ENCODE measurements at regions not wholly inside any gene's neighbourhood (a gene's known extent, or its start where the extent isn't known, plus 50 kb on each side); places are given as distances from the start of the nearest gene placed in this dataset.
"Not testable (repeated sequence)": the region's sequence is repeated elsewhere in the genome, so short reads cannot be mapped to it uniquely, and the experiment has no call there.

DNA sequence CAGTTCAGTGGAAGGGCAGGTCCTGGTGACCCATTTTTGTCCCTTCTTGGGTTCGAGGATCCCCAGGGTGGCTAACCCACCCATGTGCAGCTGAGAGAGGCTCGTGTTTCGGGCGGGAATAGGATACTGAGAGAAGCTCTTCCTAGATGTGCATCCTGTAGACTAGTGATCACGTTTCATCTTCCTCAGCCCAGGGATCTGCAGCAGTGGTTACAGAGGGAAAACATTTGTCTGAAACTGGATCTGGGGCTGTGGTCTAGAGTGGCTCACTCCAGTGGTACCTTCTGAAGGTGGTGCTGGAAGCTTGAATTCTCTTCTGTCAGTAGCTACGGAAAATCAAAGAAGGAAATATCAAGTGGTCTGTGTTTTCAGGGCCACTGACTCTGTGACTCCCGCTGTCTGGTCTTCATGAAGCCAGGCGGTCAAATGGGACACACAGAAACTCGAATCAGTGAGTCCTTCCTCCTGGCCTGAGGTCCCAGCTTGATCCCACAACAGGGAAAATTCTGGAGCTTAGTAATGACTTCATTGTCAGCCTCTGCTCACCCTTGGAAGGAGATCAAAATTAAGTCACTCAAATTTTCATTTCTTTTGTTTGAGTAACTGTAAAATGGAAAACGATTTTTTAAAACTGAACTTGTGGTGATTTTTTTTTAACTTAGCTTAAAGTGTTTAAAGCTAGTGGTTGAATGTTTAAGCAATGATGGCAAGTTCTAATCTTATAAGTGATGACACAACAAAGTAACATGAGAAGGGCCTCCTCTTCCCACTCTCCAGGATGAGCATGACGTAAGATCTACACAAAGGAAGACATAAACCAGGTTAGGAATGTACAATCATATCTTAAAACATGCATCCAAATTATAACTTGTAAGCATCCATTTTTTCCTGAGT, 469.3 kb upstream of the KLF6 start:
- no peak for DNase-seq (ENCODE audit: low read depth in 4 of 4, low spot score in 3 of 4)

DNA sequence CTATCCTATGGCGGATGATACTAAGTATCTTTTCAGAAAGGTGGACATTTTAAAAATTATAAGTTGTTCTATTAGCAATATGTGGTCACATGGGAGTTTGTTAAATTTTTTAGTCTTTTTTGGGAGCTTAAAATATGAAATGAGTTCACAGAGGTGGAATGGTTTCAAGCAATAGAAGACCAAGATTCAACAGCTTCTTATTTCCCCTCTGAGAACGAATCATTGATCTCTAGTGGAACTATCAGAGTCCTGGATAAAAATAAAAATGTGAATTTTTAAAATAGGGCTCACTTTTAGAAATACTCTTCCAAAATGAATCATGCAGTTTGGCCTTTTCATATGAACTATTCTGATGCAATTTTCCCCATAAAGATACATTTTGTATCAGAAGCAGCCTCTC, 467.7 kb upstream of the KLF6 start:
- DNase-seq (ENCODE audit: low read depth in 4 of 4, low spot score in 3 of 4): no peak

DNA sequence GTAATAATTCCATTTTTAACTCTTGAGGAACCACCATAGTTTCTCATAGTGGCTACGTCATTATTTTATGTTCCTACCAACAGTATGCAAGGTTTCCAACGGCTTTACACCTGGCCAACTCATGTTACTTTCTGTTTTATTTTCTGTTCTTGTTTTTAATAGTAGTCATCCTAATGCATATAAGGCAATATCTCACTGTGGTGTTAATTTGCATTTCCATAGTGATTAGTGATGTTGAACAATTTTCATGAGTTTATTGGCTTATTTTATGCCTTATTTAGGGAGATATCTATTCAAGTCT, 465.5 kb upstream of the KLF6 start:
- DNase-seq (ENCODE audit: low read depth in 4 of 4, low spot score in 3 of 4): no peak

DNA sequence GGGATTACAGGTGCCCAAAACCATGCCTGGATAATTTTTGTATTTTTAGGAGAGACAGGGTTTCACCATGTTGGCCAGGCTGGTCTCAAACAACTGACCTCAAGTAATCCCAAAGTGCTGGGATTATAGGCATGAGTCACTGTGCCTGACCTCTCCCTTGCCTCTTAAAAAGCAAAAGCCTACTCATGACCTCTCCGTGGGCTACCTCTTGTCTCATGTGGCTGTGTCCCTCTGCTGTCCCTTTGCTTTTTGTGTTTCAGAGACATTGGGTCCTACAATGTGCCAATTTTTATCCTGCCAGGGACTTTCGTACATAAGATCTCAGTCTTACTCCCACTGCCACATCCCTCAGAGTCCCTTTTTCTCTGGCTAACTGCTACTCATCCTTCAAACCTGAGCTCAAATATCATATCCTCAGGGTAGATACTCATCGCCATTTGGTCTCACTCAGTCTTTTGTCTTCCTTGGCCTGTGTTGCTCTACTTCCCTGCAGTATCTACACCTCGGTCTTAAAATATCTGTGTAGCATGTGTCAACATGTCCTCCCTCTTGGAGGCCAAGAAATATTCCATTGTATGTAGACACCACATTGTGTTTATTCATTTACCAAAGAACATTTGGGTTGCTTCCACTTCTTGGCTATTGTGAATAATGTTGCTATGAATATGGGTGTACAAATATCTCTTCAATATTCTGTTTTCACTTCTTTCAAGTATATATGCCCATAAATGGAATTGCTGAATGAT, 465.0 kb upstream of the KLF6 start:
- DNase-seq (ENCODE audit: low read depth in 4 of 4, low spot score in 3 of 4): no peak

DNA sequence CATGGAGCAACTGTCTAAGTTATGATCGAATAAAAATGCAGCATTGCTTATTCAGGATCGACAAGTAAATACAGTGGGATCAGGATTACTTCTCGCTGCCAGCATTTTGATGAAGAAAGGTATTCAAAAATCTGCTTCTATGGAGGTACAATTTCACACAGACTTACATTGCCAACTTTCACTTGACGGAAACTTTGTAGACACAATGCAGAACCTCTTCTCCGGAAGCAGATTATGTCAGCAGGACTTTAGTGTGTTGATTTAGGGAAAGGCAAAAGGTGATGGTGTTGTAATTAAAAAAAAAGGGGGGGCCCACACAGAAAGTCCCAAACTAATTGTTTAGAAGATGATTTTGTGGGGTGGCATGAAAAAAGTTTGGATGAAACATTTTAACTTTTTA, 462.4 kb upstream of the KLF6 start:
- no peak for DNase-seq (ENCODE audit: low read depth in 4 of 4, low spot score in 3 of 4)

DNA sequence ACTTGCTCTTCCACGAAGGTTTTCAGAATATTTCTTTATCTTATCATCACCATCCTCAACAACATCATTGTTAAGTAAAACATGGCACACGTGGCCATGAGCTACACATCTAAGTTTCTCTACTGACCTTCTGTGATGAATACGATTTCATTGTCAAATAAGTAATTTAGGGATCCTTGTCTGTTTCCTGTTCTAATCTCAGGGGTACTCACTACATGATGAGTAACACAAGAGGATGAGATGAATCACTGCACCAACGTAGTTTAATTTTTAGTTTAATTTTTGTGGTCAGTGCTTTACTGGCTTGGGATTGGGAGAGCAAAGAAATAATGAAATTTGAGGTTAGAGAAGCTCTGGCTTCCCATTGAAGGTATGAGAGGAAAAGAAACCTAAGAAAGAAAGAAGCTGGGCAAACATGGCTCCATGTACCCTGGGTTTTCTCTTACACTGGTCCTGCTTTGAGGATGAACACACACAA, 461.9 kb upstream of the KLF6 start:
- no peak for DNase-seq (ENCODE audit: low read depth in 4 of 4, low spot score in 3 of 4)

DNA sequence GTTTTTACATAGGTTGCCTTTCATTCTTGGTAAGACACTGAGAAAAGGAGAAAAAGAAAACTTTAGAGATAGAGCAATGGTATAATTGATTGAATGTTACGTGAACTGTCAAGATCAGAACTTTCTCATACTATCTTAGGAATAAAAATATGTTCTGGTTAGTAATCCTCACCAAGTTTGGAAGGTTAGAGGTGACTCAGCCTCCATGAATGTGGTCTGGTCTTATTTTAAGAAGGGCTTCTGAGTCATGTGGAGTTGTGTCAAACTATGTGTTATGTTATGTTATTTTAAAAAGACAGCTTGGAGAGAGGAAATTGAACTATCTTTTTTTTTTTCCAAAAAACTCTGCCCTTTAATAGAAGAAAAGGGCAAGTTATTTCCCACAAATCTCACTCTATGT, 458.6 kb upstream of the KLF6 start:
- DNase-seq (ENCODE audit: low read depth in 4 of 4, low spot score in 3 of 4): no peak

DNA sequence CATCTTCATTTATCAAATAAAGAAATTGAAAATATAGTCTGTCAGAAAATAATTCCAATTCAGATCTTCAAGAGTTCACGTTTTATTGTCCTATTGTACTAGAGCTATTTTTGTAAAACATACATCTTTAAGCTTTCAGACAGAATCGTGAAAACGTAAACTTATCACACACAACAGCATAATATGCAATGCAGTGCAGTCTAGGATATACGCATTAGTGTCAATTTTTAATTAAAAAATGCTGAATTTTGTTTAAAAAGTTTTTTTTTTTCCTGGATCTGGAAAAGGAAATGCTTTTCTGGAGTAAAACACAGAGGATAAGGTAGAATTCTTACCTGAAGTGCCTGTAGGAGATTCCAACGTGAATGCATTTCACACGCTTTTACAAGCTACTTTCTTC, 458.2 kb upstream of the KLF6 start:
- DNase-seq (ENCODE audit: low read depth in 4 of 4, low spot score in 3 of 4): no peak

DNA sequence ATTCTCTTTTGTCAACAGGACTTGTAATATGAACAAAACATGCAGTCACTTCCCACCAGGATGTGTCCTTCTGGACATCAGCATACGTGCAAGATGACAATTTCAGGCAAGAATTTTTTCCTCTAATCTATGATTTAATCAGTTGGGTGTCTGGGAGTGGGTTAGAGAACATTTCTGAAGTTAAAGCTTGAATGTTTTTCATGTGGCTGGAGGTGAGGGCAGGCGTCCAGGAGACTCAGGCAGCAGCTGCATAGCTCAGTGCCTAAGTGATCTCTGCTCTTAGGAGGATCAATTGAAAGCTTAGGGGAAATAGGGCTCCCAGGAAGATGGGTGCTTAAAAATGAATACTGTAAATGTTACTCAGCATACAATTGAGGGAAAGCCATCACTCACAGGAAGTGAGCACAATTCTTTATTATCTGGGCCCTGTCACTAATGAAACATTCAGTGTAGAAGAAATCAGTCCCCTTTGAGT, 457.6 kb upstream of the KLF6 start:
- DNase-seq (ENCODE audit: low read depth in 4 of 4, low spot score in 3 of 4): no peak

DNA sequence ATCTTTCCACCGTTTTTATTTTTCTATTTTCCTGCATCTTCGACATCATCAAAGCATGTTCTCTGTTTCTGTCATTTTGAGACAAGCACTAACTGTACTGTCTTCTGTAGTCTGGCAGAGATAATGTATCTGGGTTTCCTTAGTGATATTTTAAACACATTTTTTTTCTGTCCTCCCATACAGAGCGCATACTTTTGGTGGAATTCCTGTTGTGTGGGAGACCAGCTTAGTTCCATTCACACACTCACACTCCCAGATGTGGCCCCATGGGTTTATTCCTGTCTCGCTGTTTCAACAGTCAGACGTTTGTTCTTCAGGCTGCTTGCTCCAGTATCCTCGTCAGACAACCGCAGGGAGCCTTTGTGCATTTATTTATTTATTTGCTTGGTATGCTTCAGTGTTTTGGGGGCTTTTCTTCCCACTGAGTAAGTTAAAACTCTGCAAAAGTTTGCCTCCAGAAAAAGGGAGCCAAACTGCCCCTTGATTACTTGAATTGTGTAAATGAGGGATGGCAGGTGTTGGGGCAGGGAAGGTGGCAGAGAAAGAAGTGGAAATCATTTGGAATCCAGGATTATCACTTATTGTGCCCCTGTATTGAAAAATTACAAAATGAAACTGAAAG, 456.8 kb upstream of the KLF6 start:
- peak; percentile 25 to 49 (median 39) for DNase-seq (ENCODE audit: low read depth in 4 of 4, low spot score in 3 of 4)

DNA sequence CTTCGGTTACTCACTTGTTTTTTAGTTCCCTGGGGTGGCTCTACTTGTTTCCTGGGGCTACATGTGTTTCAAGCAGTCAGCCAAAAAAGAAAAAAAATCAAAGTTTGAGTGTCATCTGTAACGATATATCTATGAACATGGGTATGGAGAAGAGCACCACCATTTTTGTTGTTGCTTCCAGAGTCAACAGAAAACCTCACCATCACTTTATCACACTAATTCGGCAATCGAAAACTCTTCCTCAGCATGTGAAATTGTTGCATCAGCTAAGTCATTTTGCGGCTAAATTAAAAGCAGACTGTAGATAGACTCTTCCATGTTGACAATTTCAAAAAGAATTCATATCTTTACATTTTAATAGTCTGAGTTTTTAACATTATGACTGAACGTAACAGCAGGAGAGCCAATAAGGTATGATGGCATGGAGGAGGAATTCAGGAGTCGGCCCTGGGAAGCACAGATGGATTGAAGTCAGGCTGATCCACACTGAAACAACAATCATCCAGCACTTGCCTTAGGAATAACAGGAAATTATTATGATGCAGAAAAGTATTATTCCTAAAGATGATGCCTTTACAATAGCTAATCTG, 455.7 kb upstream of the KLF6 start:
- no peak for DNase-seq (ENCODE audit: low read depth in 4 of 4, low spot score in 3 of 4)

DNA sequence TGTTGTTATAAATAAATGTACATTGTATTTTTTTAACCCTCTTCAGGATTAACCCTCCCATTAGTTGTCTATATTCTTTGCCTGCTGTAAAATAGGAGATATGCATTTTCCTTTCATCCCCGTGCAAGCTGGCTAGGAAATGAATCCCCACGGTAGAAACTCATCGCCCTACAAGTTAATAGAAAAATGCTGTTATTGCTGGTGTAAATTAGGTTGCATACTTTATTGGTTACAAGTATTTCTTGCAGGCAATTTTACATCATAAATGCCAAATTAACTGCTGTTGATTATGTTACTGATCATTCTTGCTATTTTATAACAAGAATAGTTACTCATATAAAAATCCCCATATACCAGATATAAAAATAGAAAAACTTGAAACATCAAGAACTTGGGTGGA, 454.2 kb upstream of the KLF6 start:
- DNase-seq (ENCODE audit: low read depth in 4 of 4, low spot score in 3 of 4): no peak

DNA sequence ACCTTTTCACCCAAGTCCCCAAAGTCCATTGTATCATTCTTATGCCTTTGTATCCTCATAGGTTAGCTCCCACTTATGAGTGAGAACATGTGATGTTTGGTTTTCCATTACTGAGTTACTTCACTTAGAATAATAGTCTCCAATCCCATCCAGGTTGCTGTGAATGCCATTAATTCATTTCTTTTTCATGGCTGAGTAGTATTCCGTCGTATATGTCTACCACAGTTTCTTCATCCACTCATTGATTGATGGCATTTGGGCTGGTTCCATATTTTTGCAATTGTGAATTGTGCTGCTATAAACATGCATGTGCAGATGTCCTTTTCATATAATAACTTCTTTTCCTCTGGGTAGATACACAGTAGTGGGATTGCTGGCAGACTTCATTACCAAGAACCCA, 451.9 kb upstream of the KLF6 start:
- DNase-seq (ENCODE audit: low read depth in 4 of 4, low spot score in 3 of 4): not testable (repeated sequence)

DNA sequence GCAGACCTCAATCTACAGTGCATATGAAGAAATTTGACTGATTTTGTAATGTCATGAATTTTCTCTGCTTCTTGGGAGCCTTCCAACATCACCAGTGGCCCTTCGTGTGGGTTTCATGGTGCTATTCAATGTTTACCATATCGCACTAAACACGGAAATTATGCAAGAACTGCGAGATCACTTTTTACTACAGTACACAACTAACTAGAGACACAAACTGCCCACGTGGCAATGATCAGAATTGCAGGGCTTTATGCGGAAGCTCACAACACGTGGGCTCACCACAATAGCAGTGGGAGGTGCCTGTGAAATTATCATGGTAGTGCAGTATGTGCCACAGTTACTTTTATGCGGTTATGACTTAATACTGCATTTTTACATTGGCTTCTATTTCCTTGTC, 449.7 kb upstream of the KLF6 start:
- DNase-seq (ENCODE audit: low read depth in 4 of 4, low spot score in 3 of 4): no peak

DNA sequence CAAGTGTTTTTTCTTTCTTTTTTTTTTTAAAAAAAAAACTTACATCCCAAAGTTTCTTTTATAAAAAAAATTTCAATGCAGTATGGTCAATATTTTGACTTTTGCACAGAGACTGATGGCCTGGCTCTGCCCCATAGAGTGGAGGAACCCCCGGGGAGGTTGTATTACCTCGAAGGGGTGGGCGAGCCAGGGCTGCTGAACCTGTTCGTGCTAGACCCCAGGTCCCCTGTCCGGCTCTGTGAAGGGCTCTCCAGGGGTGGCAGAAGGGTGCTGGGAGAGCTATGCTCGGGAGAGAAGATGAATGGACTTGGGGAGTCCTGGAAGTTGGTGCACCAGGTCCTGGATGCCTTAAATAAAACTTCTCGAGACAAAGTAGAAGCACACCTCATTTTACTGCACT, 446.4 kb upstream of the KLF6 start:
- no peak for DNase-seq (ENCODE audit: low read depth in 4 of 4, low spot score in 3 of 4)

DNA sequence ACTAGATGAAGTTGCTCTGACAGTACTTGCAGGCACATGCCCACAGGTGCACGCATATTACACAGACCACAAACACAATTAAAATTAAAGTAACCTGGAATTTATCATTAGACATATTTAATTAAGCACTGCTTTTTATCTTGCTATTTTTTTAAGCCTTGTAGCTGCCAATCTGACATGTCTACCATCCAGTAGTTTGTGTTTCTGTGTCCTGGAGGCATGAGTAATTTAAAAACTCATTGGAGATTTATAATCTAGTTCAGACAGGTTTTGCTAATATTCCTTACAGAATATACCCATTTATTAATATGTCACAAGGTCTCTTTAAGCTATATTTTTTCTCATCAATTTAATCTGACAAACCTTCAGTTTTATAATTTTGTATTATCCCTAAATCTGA, 445.0 kb upstream of the KLF6 start:
- no peak for DNase-seq (ENCODE audit: low read depth in 4 of 4, low spot score in 3 of 4)

DNA sequence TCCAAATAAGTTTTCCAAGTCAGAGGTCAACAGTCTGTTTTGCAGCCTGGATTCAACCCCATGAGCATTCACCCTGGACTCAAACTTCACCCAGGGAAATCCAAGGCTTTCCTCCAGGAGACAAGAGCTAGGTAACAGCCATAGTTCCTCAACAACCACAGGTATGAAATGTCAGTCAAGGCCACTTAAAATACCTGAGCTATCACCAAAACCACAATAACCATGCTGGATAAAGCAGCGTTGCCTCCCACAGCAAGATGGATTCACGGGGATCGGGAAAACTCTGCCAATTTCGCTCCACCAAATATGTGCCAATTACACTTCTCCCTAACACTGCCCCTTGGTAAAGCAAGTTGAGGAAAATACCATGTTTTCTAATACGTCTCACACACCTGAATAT, 444.1 kb upstream of the KLF6 start:
- DNase-seq (ENCODE audit: low read depth in 4 of 4, low spot score in 3 of 4): no peak

DNA sequence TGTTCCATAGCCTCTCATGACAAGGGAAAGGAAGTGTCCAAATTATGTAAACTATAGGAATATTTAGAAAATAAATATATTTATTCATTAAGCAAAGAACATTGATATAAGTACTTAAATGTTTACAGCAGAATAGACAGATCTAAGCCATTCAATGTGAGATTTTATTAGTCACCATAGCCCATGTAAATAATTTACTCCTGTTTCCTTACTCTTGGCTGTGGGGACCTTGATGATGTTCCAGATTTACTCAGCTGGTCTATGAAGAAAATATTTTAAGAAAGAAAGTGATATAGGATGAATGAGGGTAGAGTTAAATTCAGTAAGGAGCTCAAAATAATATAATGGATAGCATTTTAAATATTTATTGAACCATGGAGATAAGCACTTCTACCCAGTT, 442.6 kb upstream of the KLF6 start:
- no peak for DNase-seq (ENCODE audit: low read depth in 4 of 4, low spot score in 3 of 4)

DNA sequence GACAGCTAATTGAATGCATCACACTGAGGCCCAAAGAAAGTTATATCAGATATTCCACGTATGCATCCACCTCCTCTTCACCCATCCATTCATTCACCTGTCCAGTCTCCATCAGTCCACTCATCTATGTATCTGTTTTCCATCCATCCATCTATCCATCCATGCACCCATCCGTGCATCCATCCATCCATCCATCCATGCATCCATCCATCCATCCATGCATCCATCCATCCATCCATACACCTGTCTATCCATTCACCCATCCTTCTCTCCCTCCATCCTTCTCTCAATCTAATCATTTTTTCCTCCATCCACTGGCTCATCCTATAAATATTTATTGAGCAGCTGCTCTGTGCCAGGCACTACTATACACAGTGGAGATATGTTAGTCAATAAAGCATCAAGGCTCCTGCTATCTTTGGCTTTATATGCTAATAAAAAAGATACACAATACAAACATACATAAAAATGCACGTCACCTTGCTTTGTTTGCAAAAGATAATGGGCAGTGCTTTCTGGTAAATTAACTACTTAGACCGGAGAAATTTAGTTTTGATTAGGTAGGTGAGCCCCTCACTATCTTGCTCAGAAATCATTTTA, 442.0 kb upstream of the KLF6 start:
- no peak for DNase-seq (ENCODE audit: low read depth in 4 of 4, low spot score in 3 of 4)

DNA sequence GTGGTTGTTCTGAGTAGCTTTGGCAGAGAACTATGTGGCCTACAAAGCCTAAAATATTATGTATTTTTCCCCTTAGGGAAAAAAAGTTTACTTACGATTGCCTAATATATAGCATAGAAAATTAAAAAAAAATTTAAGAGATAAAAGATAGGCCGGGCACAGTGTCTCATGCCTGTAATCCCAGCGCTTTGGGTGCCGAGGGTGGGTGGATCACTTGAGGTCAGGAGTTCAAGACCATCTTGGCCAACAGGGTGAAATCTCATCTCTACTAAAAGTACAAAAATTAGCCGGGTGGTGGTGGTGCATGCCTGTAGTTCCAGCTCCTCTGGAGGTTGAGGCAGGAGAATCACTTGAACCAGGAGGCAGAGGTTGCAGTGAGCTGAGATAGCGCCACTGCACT, 439.2 kb upstream of the KLF6 start:
- no peak for DNase-seq (ENCODE audit: low read depth in 4 of 4, low spot score in 3 of 4)

DNA sequence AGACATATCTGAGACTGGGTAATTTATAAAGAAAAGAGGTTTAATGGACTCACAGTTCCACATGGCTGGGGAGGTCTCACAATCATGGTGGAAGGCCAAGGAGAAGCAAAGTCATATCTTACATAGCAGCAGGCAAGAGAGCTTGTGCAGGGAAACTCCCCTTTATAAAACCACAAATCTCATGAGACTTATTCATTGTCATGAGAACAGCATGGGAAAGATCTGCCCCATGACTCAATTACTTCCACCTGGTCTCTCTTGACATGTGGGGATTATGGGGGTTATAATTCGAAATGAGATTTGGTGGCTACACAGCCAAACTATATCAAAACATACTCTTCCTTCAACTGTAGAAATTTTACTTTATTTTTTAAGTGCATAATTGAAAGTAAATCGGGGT, 436.3 kb upstream of the KLF6 start:
- DNase-seq (ENCODE audit: low read depth in 4 of 4, low spot score in 3 of 4): not testable (repeated sequence)
